Parathyroid adenoma (tissue), 2 donors: ENCODE measurements at regions not wholly inside any gene's neighbourhood (a gene's known extent, or its start where the extent isn't known, plus 50 kb on each side); places are given as distances from the start of the nearest gene placed in this dataset.

Experiments used
- H2AFZ ChIP-seq: fragments of 300-600 bp; sonication (generic); one replicate; pipeline ENCODE4 v1.7.0; 2017; ENCODE audit warnings: antibody characterized with exemption, mild to moderate bottlenecking
- H3K27ac ChIP-seq: fragments of 300-600 bp; sonication (generic); one replicate; pipeline ENCODE4 v1.7.0; 2017
- H3K27me3 ChIP-seq: fragments of 300-600 bp; sonication (generic); one replicate; pipeline ENCODE4 v1.7.0; 2017; ENCODE audit warnings: low read length; ENCODE audit not compliant: control insufficient read depth, insufficient read depth
- H3K36me3 ChIP-seq: fragments of 300-600 bp; sonication (generic); one replicate; pipeline ENCODE4 v1.7.0; 2017; ENCODE audit warnings: low read length; ENCODE audit not compliant: control insufficient read depth, insufficient read depth
- H3K4me1 ChIP-seq: fragments of 300-600 bp; sonication (generic); one replicate; pipeline ENCODE4 v1.7.0; 2017; ENCODE audit warnings: control low read depth
- H3K4me2 ChIP-seq: fragments of 300-600 bp; sonication (generic); one replicate; pipeline ENCODE4 v1.7.0; 2017; ENCODE audit warnings: low read length
- H3K4me3 ChIP-seq: fragments of 300-600 bp; sonication (generic); one replicate; pipeline ENCODE4 v1.7.0; 2017; ENCODE audit warnings: low read depth, low read length
- H3K79me2 ChIP-seq: fragments of 300-600 bp; sonication (generic); one replicate; pipeline ENCODE4 v1.7.0; 2017; ENCODE audit warnings: control low read depth
- H3K9ac ChIP-seq: fragments of 300-600 bp; sonication (generic); one replicate; pipeline ENCODE4 v1.7.0; 2017; ENCODE audit warnings: mild to moderate bottlenecking
- H3K9me3 ChIP-seq: fragments of 300-600 bp; sonication (generic); one replicate; pipeline ENCODE4 v1.7.0; 2017; ENCODE audit warnings: low read length; ENCODE audit not compliant: control insufficient read depth
- CTCF ChIP-seq: fragments of 300-600 bp; sonication (generic); IDR thresholded peaks from one replicate; pipeline ENCODE4 v1.7.0; 2017; ENCODE audit warnings: antibody characterized with exemption, mild to moderate bottlenecking
- donor health status: primary hyperparathyroidism.

- Histone ChIP-seq H3K27me3 (no peaks in the 10 kb centered on the region), H3K4me2 (no peak overlapping the region)
Measured at GRCh38 chr1:38524025-38524641, 335.4 kb downstream of the RRAGC start.

GRCh38 chr1:38523568-38523939 is 336.0 kb downstream of the RRAGC start:
- Histone ChIP-seq H3K4me2 (no peak overlapping the region), H3K4me1 (no peaks in the 10 kb centered on the region), H3K27ac (no peak overlapping the region), H3K27me3 (no peaks in the 10 kb centered on the region), H3K9me3 (no peaks in the 10 kb centered on the region), H3K79me2 (no peaks in the 10 kb centered on the region), H3K36me3 (no peaks in the 10 kb centered on the region), H3K4me3 (no peak overlapping the region), H2AFZ (no peak overlapping the region), H3K9ac (no peak overlapping the region)
- no peak for TF ChIP-seq CTCF

More at GRCh38 chr1:38524025-38524641, 335.4 kb downstream of the RRAGC start:
- H3K9me3 ChIP-seq = no peaks in the 10 kb centered on the region
- no peak for TF ChIP-seq CTCF
- H3K27ac ChIP-seq = no peak overlapping the region
- no peaks in the 10 kb centered on the region for H3K79me2 ChIP-seq
- no peaks in the 10 kb centered on the region for H3K4me1 ChIP-seq
- no peaks in the 10 kb centered on the region for H3K36me3 ChIP-seq
- H2AFZ ChIP-seq = no peak overlapping the region
- H3K4me3 ChIP-seq = no peak overlapping the region
- no peak overlapping the region for H3K9ac ChIP-seq

DNA sequence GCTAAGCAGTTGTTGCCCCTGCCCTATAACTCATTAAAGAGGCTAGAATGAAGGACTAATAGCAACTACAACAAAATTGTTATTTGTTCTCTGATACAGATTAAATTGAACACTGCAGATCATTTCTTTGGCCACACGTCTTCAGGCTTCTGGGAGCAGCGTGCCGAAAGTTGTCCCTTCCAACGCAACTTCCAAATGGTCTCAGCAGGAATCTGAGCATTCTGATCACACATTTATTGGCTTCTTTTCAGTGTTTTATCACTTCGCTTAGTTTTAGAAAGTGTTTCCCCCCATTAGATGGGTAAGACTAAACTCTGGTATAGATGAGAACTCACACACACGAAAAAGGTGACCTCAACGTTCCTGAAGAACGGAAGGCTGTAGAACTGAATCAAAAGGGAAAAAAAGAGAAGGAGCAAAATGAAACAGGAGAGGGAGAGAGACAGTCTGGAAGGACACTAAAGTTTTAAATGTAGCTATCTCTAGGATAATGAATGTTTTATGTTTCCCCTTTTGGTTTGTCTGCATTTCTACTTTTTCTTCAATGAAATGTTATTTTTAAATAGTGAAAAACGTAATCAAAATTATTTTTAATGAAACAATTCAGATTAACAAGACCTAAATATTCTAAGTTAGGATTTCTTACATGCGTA is 336.5 kb downstream of the RRAGC start:
- no peak overlapping the region for H3K27ac ChIP-seq
- H3K4me3 ChIP-seq = no peak overlapping the region
- H3K27me3 ChIP-seq = no peaks in the 10 kb centered on the region
- no peaks in the 10 kb centered on the region for H3K36me3 ChIP-seq
- H3K9ac ChIP-seq = no peak overlapping the region
- H3K4me2 ChIP-seq = no peak overlapping the region
- TF ChIP-seq CTCF = no peak
- H3K9me3 ChIP-seq = no peaks in the 10 kb centered on the region
- no peak overlapping the region for H2AFZ ChIP-seq
- H3K4me1 ChIP-seq = no peaks in the 10 kb centered on the region
- no peaks in the 10 kb centered on the region for H3K79me2 ChIP-seq

GRCh38 chr1:38516560-38516959 is 343.0 kb downstream of the RRAGC start:
- no peak for TF ChIP-seq CTCF
- H2AFZ ChIP-seq = no peak overlapping the region

GRCh38 chr1:38512789-38513188 is 346.8 kb downstream of the RRAGC start:
- no peaks in the 10 kb centered on the region for H3K27me3 ChIP-seq
- no peaks in the 10 kb centered on the region for H3K4me1 ChIP-seq
- H2AFZ ChIP-seq = no peak overlapping the region
- H3K27ac ChIP-seq = no peak overlapping the region
- H3K4me2 ChIP-seq = no peak overlapping the region
- H3K79me2 ChIP-seq = no peaks in the 10 kb centered on the region
- no peak overlapping the region for H3K4me3 ChIP-seq
- H3K36me3 ChIP-seq = no peaks in the 10 kb centered on the region
- no peak for TF ChIP-seq CTCF
- no peaks in the 10 kb centered on the region for H3K9me3 ChIP-seq
- H3K9ac ChIP-seq = no peak overlapping the region

More at GRCh38 chr1:38516560-38516959, 343.0 kb downstream of the RRAGC start:
- Histone ChIP-seq H3K4me2 (no peak overlapping the region), H3K9ac (no peak overlapping the region), H3K27me3 (no peaks in the 10 kb centered on the region), H3K4me3 (no peak overlapping the region), H3K4me1 (no peaks in the 10 kb centered on the region), H3K9me3 (no peaks in the 10 kb centered on the region), H3K79me2 (no peaks in the 10 kb centered on the region), H3K36me3 (no peaks in the 10 kb centered on the region), H3K27ac (no peak overlapping the region)
